Activated CD8-positive, alpha-beta memory T cell treated with anti-CD3 and anti-CD28 coated beads, Interleukin-2, amount 50 U/mL, for 4 hours (primary cell): ENCODE measurements at regions not wholly inside any gene's neighbourhood (a gene's known extent, or its start where the extent isn't known, plus 50 kb on each side); places are given as distances from the start of the nearest gene placed in this dataset.
"Not testable (repeated sequence)": the region's sequence is repeated elsewhere in the genome, so short reads cannot be mapped to it uniquely, and the experiment has no call there.

ENCODE experiments used
- DNase-seq: peaks from one replicate; pipeline ENCODE4 v3.0.0-alpha.2; 2020

- DNase-seq, result no peak
Measured at GRCh38 chr10:8830048-8830447, 775.6 kb downstream of the GATA3 start.

DNA sequence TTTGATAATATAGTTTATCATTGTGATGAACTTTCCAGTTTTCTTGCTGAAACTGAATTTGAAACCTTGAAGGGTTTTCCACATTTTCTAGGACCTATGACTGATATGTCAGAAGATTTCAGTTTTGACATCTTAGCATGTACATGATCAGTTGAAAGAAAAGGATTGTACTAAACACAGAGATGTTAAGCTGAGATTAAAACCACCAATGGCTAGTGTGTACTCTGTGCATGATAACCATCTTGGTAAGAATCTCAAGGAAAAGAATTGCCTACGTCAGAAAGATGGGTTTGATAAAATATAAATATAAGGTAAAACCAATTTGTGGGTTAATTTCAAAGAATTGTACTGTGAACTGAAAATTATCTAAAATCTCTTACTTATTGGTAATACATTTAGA is 776.4 kb downstream of the GATA3 start:
- no peak for DNase-seq

GRCh38 chr10:8835453-8836167 is 781.1 kb downstream of the GATA3 start:
- no peak for DNase-seq

DNA sequence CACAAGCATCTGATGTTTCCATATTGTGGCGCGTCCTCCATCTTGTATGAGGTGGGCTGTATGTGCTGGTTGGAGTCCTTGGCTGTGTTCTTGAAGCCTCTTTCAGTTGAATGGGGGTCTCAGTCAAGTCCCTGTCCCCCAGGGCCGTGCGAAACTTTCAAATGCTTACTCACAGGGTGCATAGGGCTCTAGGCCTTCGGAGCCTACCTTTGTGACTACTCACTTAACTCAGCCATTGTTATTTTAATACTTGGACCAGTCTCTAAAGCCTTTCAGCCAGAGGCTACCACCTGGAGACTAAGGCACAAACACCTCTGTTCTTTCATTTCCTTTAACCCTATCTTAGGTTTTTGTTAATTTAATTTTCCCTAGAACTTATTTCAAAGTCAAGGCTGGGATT is 785.9 kb downstream of the GATA3 start:
- DNase-seq, result no peak

DNA sequence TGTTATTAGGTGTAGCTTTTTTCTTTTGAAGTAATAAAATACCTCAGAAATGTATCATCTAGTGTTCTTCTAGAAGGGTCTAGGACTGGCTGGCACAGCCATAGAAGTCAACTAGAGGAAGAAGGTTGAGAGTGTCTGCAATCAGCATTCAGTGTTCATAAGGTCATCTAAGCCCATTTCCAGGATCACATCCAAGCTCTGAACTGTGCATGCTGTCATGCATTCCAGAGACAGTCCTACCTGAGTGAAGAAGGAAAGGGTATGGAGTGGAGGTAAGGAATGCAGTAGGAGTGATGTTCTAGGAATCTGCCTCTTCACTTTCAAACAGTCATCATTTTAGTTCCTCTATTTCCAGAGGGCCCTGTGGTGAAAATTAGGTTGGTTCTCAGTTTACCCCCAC is 789.7 kb downstream of the GATA3 start:
- no peak for DNase-seq

DNA sequence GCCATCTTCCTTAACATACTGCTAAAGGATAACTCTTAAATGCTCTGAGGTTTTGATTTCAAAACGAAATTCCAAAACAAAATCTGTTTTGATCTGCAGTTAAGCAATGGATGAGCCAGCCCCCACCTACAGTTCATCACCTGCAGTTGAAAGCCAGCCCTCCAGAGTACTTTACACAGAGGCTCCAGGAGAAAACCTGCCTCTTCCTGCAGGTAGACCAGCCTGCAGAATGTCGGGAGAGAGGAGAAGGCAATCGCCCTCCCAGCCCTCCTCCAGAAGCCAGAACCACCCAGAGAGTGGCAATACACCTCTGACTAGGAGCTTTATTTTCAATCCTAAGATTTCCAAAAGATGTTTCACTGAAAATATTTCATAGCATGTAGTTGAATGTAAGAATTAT is 798.1 kb downstream of the GATA3 start:
- no peak for DNase-seq

- DNase-seq, result no peak
Measured at GRCh38 chr10:8853048-8853447, 798.6 kb downstream of the GATA3 start.

- DNase-seq, result not testable (repeated sequence)
Measured at GRCh38 chr10:8868924-8869323, 814.4 kb downstream of the GATA3 start.

GRCh38 chr10:8873310-8873709 is 818.8 kb downstream of the GATA3 start:
- no peak for DNase-seq

DNA sequence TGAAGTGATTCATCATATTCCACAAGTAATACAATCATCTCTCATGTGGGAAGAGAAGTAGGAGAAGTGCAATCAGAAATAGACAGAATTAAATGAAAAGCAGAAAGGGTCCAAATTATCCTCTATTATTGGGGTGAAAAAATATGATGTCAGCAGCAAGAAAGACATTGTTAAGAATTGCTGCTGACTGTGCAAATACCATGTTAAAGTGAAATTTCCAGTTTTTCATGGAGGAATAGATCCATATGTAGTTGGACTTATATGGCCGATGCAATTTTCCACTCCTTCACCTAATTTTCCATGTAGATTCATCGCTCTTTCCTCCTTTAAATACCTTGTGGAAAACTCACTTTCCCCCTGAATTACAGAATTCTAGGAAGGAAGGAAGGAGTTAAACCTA is 819.8 kb downstream of the GATA3 start:
- DNase-seq, result no peak

- DNase-seq, result no peak
Measured at GRCh38 chr10:8874972-8875371, 820.5 kb downstream of the GATA3 start.

DNA sequence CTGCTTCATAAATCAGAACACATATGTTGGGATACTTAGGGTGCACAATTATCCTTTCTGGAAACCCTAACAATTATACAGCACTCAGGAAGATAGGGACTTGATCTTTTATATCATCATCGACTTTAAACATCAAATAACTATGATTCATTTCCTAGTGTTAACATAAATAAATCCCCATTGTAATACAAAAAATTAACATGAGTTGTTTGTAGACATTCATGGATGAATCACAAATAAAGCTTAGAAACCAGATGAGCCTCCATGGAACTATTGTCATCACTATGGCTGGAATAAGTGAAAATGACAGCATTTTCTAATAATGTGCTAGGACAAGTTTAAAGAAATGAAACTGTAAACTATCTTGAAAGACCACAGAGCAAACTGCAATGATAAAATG is 821.7 kb downstream of the GATA3 start:
- no peak for DNase-seq

DNA sequence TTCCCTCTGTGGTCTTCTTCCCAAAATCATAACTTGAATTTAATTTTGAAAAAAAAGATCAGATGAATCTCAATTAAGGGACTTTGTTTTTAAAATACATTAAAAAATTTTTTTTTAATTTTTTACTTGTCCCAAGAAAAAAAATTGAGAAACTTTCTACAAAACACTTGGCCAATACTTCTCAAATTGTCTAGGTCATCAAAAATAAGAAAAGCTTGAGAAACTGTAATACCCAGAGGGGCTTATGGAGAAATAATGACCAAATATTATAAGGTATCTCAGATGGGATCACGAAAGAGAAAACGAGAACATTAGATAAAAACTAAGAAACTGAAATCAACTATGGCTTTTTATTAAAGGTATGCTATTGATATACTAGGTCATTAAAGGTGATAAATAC is 835.0 kb downstream of the GATA3 start:
- DNase-seq, result no peak

DNA sequence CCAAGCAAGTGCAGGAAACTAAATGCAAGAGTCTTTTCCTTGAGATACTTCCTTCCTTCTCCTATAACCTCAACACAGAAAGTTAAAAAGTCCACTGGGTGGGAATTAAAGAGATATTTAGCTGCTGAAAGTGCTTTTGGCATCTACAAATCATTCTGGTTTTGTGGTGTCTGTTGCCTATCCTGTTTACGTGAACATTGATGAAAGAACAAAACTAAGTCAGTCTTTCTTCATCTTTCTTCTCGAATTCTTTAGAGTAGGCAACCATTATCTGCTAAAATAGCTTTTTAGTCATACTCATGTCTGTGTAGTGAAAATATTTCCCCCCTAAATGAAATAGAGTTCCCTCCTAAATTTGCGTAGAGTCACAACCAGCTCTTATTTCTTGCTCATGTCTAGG is 838.6 kb downstream of the GATA3 start:
- no peak for DNase-seq

GRCh38 chr10:8894148-8894547 is 839.7 kb downstream of the GATA3 start:
- no peak for DNase-seq

- no peak for DNase-seq
Measured at GRCh38 chr10:8897769-8898168, 843.3 kb downstream of the GATA3 start.

DNA sequence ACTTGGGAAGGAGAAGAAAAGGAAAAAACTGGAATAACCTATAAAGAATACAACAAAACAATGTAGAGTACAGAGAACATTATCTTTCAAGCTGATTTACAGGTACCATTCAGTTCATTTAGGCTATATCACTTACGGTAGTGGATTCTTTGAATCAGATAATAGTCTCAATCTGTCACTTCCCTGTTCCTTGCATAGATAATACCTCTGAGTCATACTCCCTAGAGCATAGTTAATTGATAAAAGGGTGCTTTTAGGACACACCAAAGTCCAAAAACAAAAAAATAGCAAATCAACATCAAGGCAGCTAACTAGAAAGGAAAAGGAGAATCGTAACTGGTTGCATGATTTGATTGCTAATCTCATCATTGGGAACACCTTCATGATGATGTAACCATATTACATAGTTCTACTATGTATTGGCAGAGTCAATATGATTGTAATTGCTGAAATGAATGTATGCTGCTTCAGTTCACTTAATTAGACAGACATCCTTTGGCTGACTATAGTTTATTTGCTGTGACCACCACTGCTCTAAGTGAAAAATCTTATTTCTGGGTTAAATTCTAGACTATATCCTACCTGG is 844.4 kb downstream of the GATA3 start:
- no peak for DNase-seq

DNA sequence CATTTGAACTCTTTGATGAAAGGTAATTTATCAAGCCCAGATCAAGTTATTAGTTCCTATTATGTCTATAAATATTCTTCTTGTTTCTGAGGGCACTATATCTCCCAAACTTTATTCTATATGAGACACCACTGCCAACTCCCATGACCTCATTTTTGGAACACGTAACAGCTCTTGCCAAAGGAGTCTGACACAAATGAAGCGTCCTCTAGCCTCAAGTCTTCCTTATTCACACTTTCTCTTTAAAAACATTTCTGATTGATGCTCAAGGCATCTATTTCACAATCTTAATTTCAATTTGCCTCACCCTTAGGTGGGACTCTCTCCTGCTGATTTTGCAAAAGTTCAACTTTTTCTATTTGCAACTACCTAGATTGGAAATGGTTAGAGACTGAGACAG is 848.4 kb downstream of the GATA3 start:
- no peak for DNase-seq

DNA sequence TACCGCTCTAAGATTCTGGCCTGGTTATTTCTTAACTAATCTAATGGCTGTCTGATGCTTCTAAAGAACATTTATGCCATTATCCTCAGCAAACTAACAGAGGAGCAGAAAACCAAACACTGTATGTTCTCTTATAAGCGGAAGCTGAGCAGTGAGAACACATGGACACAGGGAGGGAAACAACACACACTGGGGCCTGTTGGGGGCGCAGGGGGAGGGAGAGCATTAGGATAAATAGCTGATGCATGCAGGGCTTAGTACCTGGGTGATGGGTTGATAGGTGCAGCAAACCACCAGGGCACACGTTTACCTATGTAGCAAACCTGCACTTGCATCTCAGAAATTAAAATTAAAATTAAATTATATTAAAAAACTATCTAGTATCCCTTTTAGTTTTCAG is 853.5 kb downstream of the GATA3 start:
- DNase-seq, result no peak

DNA sequence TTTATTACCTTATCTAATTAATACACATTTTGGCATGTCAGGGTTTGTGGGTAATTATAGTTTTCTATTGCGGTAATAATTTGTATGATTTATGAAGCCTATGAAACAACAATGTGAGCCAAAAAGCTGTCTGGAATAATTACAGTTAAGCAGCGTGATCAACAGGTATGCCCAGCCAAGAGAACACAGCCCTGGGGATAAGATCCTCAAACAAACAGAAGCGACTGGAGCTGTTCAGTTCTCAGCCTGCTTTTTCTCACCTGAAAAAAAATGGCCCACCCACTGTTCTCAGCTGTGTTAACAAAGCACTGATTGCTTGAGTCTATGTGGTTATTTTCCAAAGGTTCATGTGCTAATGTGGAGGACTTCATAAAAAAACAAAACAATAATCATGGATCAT is 855.8 kb downstream of the GATA3 start:
- no peak for DNase-seq

DNA sequence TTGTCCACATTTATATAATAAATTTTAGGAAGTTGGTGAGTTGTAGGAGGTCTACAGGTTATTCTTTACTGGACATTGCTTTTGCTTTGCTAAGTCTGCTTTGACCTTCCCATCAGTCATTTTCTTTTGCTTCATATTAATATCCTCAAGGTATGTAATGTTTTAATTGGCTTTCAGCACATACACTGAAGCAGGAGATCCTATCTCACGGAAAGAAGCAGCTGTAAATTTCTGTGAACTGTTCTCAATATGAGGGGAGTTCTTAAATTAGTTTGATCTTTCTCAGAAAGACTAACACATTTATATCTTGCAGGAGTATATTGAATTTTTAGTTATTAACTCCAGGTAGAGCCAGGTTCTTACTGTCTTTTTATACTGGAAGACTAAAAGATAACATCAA is 856.5 kb downstream of the GATA3 start:
- no peak for DNase-seq

DNA sequence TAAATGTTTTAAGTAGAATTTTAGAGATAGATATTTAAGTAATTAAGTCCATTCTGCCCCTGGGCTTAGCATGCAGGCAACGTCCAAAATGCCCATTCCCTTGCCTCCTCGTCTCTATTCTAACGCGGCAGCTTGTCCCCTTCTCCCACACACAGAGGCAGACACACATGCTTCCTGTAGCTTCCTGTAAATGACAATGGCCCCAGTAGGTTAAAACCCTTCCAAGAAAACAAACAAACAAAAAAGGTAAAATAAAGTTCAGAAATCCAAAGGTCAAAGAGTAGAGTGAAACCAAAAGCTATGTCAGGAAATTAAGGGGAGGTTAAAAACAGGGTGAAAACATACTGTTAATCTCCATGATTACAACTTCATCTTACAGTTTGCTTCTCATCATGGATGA is 857.6 kb downstream of the GATA3 start:
- no peak for DNase-seq

DNA sequence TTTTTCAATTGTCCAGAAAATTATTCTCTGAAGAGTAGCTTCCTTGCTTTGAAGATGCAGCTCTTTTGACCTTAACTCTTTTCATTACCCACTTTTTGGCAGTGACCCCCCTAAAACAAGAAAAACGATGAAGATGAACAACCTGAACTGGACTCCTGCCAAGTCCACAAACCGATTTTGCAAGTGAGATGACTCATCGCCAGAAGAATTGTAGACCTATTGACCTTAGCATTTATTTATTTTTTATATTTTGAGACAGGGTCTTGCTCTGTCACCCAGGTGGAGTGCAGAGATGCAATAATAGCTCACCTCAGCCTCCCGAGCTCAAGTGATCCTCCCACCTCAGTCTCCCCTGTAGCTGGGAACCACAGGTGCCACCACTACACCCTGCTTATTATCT is 859.2 kb downstream of the GATA3 start:
- DNase-seq, result no peak

DNA sequence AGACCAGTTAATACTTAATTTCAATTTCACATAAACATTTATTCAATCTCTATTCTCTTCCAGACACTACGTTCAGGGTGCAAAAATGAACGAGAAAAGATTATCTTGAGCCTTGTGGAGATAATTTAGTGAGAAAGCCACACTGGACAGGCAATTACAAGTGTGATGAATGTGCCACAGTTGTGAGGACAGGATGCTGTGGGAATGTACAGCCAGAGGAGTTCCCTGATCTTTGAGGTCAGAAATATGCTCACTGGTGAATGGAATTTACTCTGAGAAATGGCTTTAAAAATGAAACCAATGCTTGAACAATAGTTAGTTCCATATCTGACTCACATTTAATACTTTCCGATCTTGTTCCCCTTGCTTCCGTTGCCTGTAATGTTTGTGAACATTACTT is 864.8 kb downstream of the GATA3 start:
- DNase-seq, result no peak

GRCh38 chr10:8921568-8921967 is 867.1 kb downstream of the GATA3 start:
- DNase-seq, result no peak
